ENCODE measurements at regions not wholly inside any gene's neighbourhood (a gene's known extent, or its start where the extent isn't known, plus 50 kb on each side); places are given as distances from the start of the nearest gene placed in this dataset.

DNA sequence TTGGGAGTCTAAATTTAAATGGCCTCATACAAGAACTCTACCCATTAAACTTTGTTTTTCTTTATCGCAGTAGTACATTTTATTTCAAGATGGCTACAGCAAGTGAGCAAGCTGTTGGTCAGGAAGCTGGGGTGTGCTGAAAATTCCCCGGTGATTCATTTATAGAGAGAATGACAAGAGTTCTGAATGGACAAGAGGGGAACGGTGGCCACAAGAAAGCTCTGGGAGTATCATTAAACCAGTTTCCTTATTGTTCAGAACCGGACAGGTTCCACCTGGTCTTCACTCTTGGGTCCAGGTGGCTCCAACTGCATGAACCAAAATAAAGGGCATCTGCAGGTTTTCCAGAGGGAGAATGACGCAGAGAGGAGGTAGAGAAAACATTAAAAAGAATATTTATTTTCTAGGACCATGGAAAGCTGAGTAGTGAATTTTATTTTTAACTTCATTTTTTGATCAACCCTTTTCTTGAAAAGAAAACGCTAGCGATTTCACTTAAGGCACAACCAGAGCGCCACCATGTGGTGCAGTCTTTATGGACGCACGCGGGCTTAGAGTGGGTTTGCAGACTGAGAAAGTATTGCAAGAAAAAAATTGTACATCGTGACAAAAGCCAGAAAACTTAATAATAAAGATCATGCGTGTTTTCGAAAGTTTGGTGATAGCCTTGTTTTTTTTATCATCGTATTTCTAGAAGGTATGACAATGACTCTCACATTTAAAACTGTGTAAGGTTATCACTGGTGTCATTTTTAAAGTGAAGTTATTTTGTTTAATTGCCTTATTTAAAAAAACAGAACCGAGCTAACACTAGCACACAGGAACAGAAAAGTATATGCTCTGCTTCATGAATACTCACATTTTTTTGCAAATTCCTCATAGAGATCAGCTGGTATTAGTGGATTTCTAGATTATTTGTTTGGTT lies 97.9 kb upstream of the NOL4 start:
- TF ChIP-seq ZNF446 (CRISPR knock-in tag; IDR thresholded peaks at IDR 0.05): no peak
- peak; percentile 60 for TF ChIP-seq SMC3 (IDR thresholded peaks at IDR 0.05; ENCODE audit: low read length)
- peak; percentile 85 for TF ChIP-seq STAG1 (CRISPR knock-in tag; IDR thresholded peaks at IDR 0.05)
- TF ChIP-seq, protein P1, sequence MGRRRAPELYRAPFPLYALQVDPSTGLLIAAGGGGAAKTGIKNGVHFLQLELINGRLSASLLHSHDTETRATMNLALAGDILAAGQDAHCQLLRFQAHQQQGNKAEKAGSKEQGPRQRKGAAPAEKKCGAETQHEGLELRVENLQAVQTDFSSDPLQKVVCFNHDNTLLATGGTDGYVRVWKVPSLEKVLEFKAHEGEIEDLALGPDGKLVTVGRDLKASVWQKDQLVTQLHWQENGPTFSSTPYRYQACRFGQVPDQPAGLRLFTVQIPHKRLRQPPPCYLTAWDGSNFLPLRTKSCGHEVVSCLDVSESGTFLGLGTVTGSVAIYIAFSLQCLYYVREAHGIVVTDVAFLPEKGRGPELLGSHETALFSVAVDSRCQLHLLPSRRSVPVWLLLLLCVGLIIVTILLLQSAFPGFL (CRISPR knock-in tag; IDR thresholded peaks at IDR 0.05): no peak
- TF ChIP-seq, protein P2, sequence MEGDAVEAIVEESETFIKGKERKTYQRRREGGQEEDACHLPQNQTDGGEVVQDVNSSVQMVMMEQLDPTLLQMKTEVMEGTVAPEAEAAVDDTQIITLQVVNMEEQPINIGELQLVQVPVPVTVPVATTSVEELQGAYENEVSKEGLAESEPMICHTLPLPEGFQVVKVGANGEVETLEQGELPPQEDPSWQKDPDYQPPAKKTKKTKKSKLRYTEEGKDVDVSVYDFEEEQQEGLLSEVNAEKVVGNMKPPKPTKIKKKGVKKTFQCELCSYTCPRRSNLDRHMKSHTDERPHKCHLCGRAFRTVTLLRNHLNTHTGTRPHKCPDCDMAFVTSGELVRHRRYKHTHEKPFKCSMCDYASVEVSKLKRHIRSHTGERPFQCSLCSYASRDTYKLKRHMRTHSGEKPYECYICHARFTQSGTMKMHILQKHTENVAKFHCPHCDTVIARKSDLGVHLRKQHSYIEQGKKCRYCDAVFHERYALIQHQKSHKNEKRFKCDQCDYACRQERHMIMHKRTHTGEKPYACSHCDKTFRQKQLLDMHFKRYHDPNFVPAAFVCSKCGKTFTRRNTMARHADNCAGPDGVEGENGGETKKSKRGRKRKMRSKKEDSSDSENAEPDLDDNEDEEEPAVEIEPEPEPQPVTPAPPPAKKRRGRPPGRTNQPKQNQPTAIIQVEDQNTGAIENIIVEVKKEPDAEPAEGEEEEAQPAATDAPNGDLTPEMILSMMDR (CRISPR knock-in tag; IDR thresholded peaks at IDR 0.05): peak; percentile 70
- no peak for TF ChIP-seq CHD4 (IDR thresholded peaks at IDR 0.05; ENCODE audit: borderline replicate concordance, low read length)
- no peak for TF ChIP-seq JUND (CRISPR knock-in tag; IDR thresholded peaks at IDR 0.05)
- TF ChIP-seq RAD21 (CRISPR knock-in tag; IDR thresholded peaks at IDR 0.05): peak; percentile 17; the same call in 1 of the 2 replicates
- WGBS (ENCODE audit: low lambda C conversion rate): 7% methylated on average over 16 of the region's 16 CpGs
- H3K27ac ChIP-seq (ENCODE audit: extremely low read length, insufficient read depth, low read length): no peak overlapping the region
- peak; percentile 59 for DNase-seq (ENCODE audit: low spot score)
- H3K9me3 ChIP-seq (ENCODE audit: low read length): no peaks in the 10 kb centered on the region
- no peaks in the 10 kb centered on the region for H4K20me1 ChIP-seq (ENCODE audit: insufficient read depth, low read length)
- BruUV-seq (replicated peaks): no TSS peak
- H2AFZ ChIP-seq (ENCODE audit: low read length): no peak overlapping the region
- FAIRE-seq: peak; percentile 77
- in situ Hi-C loops (cut with HindIII; ENCODE audit: extremely low pct_ligation_motif_present, low pct_unique_long_range_greater_than_20kb) (loop anchor here (5.0 to 25.0 kb wide), 3 partner anchors 98 to 485 kb away; partner anchors contain the start of gene NOL4), intact Hi-C loops (cut with micrococcal nuclease; ENCODE audit: unreplicated experiment) (loop anchor here (1.0 to 10.0 kb wide), 4 partner anchors 95 to 483 kb away; no protein-coding TSS in a partner anchor)
- no peaks in the 10 kb centered on the region for H3K4me1 ChIP-seq (ENCODE audit: insufficient read depth, low read length)
- peak; percentile 75 for ATAC-seq
- H3K79me2 ChIP-seq (ENCODE audit: insufficient read depth, low read length): no peaks in the 10 kb centered on the region
- no peak overlapping the region for H3K4me2 ChIP-seq (ENCODE audit: low read depth, low read length)
- ChIA-PET CTCF (ENCODE audit: low intra/inter-chr PET ratio, low total read pairs) (interaction anchor here (0.9 to 3.1 kb wide), 2 partner anchors 200 to 483 kb away, joined by 4 to 38 read pairs; no protein-coding TSS in a partner anchor), POLR2A (no interaction called here)
- no peak overlapping the region for H3K9ac ChIP-seq (ENCODE audit: insufficient read depth, low read depth, low read length)
- H3K27me3 ChIP-seq (ENCODE audit: control insufficient read depth in 1 of 2, insufficient read depth in 2 of 2, low read length in 2 of 2): no peaks in the 10 kb centered on the region
- H3K4me3 ChIP-seq (replicated peaks in 1 of 3; ENCODE audit: insufficient read depth in 1 of 3, low read depth in 2 of 3, low read length in 3 of 3): no peak overlapping the region
- no peaks in the 10 kb centered on the region for H3K36me3 ChIP-seq (replicated peaks in 1 of 2; ENCODE audit: control insufficient read depth in 1 of 2, insufficient read depth in 2 of 2, low read length in 2 of 2)
